H9 (cell line): ENCODE measurements at regions not wholly inside any gene's neighbourhood (a gene's known extent, or its start where the extent isn't known, plus 50 kb on each side); places are given as distances from the start of the nearest gene placed in this dataset.

Source experiments
- DNase-seq: peaks from one replicate; pipeline ENCODE4 v3.0.0-alpha.2; 2017
- H2AFZ ChIP-seq: one replicate; pipeline ENCODE4 v1.6.1; 2013; ENCODE audit warnings: mild to moderate bottlenecking, low read length, control low read depth, moderate library complexity
- H2AK5ac ChIP-seq: 2 replicates; pipeline ENCODE4 v1.6.1; 2013; ENCODE audit warnings: low read length, control low read depth, mixed read lengths; ENCODE audit not compliant: insufficient read length
- H2BK120ac ChIP-seq: one replicate; pipeline ENCODE4 v1.6.1; 2013; ENCODE audit warnings: low read depth, mild to moderate bottlenecking, low read length, control low read depth, inconsistent platforms; ENCODE audit not compliant: poor library complexity, severe bottlenecking
- H2BK12ac ChIP-seq: 2 replicates; pipeline ENCODE4 v1.6.1; 2013; ENCODE audit warnings: low read length, control low read depth, mixed read lengths, low read depth; ENCODE audit not compliant: insufficient read length
- H2BK15ac ChIP-seq: 2 replicates; pipeline ENCODE4 v1.6.1; 2013; ENCODE audit warnings: low read depth, low read length, control low read depth
- H2BK20ac ChIP-seq: one replicate; pipeline ENCODE4 v1.6.1; 2013; ENCODE audit warnings: low read depth, mild to moderate bottlenecking, low read length, control low read depth, inconsistent platforms; ENCODE audit not compliant: poor library complexity, severe bottlenecking
- H2BK5ac ChIP-seq: 2 replicates; pipeline ENCODE4 v1.6.1; 2013; ENCODE audit warnings: low read length, control low read depth, mixed read lengths; ENCODE audit not compliant: insufficient read length
- H3K14ac ChIP-seq: 2 replicates; pipeline ENCODE4 v1.6.1; 2013; ENCODE audit warnings: low read length, control low read depth; ENCODE audit not compliant: insufficient read depth
- H3K18ac ChIP-seq: 2 replicates; pipeline ENCODE4 v1.6.1; 2013; ENCODE audit warnings: low read depth, mild to moderate bottlenecking, mixed read lengths, low read length, control low read depth; ENCODE audit not compliant: insufficient read length
- H3K23ac ChIP-seq: 2 replicates; pipeline ENCODE4 v1.6.1; 2013; ENCODE audit warnings: low read length, control low read depth, mixed read lengths, low read depth; ENCODE audit not compliant: insufficient read length
- H3K23me2 ChIP-seq: 2 replicates; pipeline ENCODE4 v1.6.1; 2013; ENCODE audit warnings: low read depth, mild to moderate bottlenecking, mixed read lengths, low read length, control low read depth; ENCODE audit not compliant: insufficient read length, poor library complexity, severe bottlenecking
- H3K27ac ChIP-seq: 2 replicates; pipeline ENCODE4 v1.5.1; 2013; ENCODE audit warnings: low read length, control low read depth, mixed read lengths, low read depth; ENCODE audit not compliant: insufficient read length
- H3K27me3 ChIP-seq: 2 replicates; pipeline ENCODE4 v1.6.1; 2013; ENCODE audit warnings: low read length, control low read depth, inconsistent platforms; ENCODE audit not compliant: insufficient read depth
- H3K4ac ChIP-seq: 2 replicates; pipeline ENCODE4 v1.6.1; 2013; ENCODE audit warnings: low read depth, mild to moderate bottlenecking, control low read depth, inconsistent platforms, low read length, moderate library complexity
- H3K4me1 ChIP-seq: 2 replicates; pipeline ENCODE4 v1.6.1; 2013; ENCODE audit warnings: low read length, control low read depth, inconsistent platforms; ENCODE audit not compliant: insufficient read depth
- H3K4me2 ChIP-seq: 2 replicates; pipeline ENCODE4 v1.6.1; 2013; ENCODE audit warnings: low read length, control low read depth, mixed read lengths; ENCODE audit not compliant: insufficient read length, insufficient read depth
- H3K56ac ChIP-seq: 2 replicates; pipeline ENCODE4 v1.6.1; 2013; ENCODE audit warnings: low read depth, mild to moderate bottlenecking, mixed read lengths, low read length, control low read depth; ENCODE audit not compliant: insufficient read length
- H3K79me1 ChIP-seq: 2 replicates; pipeline ENCODE4 v1.6.1; 2013; ENCODE audit warnings: low read depth, mild to moderate bottlenecking, moderate library complexity, low read length, control low read depth, inconsistent platforms; ENCODE audit not compliant: insufficient read depth, poor library complexity, severe bottlenecking
- H3K79me2 ChIP-seq: 2 replicates; pipeline ENCODE4 v1.6.1; 2013; ENCODE audit warnings: low read length, control low read depth, inconsistent platforms; ENCODE audit not compliant: insufficient read depth
- H3K9ac ChIP-seq: 2 replicates; pipeline ENCODE4 v1.6.1; 2013; ENCODE audit warnings: low read length, control low read depth, mixed read lengths; ENCODE audit not compliant: insufficient read length; ENCODE audit errors: extremely low read depth
- H3K9me3 ChIP-seq: one replicate; pipeline ENCODE4 v1.6.1; 2013; ENCODE audit warnings: low read depth, low read length, inconsistent platforms; ENCODE audit not compliant: control insufficient read depth
- H3T11ph ChIP-seq: one replicate; pipeline ENCODE4 v1.6.1; 2013; ENCODE audit warnings: mild to moderate bottlenecking, low read length, control low read depth, inconsistent platforms
- H4K20me1 ChIP-seq: one replicate; pipeline ENCODE4 v1.6.1; 2013; ENCODE audit not compliant: control insufficient read depth, insufficient read length, insufficient read depth
- H4K5ac ChIP-seq: 2 replicates; pipeline ENCODE4 v1.6.1; 2013; ENCODE audit warnings: low read depth, mild to moderate bottlenecking, mixed read lengths, low read length, control low read depth; ENCODE audit not compliant: insufficient read length
- H4K8ac ChIP-seq: replicated peaks from 2 replicates; pipeline ENCODE4 v1.6.1; 2013; ENCODE audit warnings: low read length, control low read depth, mixed read lengths, low read depth; ENCODE audit not compliant: insufficient read length
- H4K91ac ChIP-seq: 2 replicates; pipeline ENCODE4 v1.6.1; 2013; ENCODE audit warnings: low read depth, mild to moderate bottlenecking, moderate library complexity, mixed read lengths, low read length, control low read depth; ENCODE audit not compliant: insufficient read length
- H3K27ac Mint-ChIP-seq, 3 experiments: 2 replicates in 2 of 3; 3 replicates in 1 of 3; pipeline ENCODE4 v1.8.0; 2020 to 2021; ENCODE audit warnings: mixed read lengths in 3 of 3, mild to moderate bottlenecking in 1 of 3, moderate library complexity in 1 of 3
- H3K27me3 Mint-ChIP-seq: 2 replicates; pipeline ENCODE4 v1.8.0; 2021; ENCODE audit warnings: low read depth, mild to moderate bottlenecking, moderate library complexity, mixed read lengths
- H3K36me3 Mint-ChIP-seq, 3 experiments: 2 replicates in 2 of 3; 3 replicates in 1 of 3; pipeline ENCODE4 v1.8.0; 2020 to 2021; ENCODE audit warnings: low read depth in 3 of 3, mixed read lengths in 3 of 3; ENCODE audit not compliant: insufficient read depth in 1 of 3
- H3K4me1 Mint-ChIP-seq, 2 experiments: 2 replicates each; pipeline ENCODE4 v1.8.0; 2020; ENCODE audit warnings: mixed read lengths in 2 of 2
- H3K4me3 Mint-ChIP-seq, 2 experiments: 2 replicates in 1 of 2; 3 replicates in 1 of 2; pipeline ENCODE4 v1.8.0; 2020 to 2021; ENCODE audit warnings: mild to moderate bottlenecking in 2 of 2, mixed read lengths in 2 of 2, moderate library complexity in 1 of 2
- H3K9me3 Mint-ChIP-seq, 2 experiments: 2 replicates in 1 of 2; 3 replicates in 1 of 2; pipeline ENCODE4 v1.8.0; 2020; ENCODE audit warnings: mild to moderate bottlenecking in 2 of 2, mixed read lengths in 2 of 2, moderate library complexity in 1 of 2
- WGBS: extraction: QIAGEN DNeasy Blood & Tissue Kit; methylation state at CpG from one replicate; pipeline ENCODE4 v1.1.7; 2013; ENCODE audit warnings: missing lambda C conversion rate, low lambda C conversion rate, mixed read lengths; ENCODE audit not compliant: insufficient read length; ENCODE audit errors: extremely low coverage; 5-methylcytosine and 5-hydroxymethylcytosine counted together
- TF ChIP-seq, protein P1 (sequence below): fragments of 200-600 bp; sonication (generic); conservative IDR thresholded peaks from 3 replicates; pipeline ENCODE4 v1.8.0; 2021; ENCODE audit warnings: antibody characterized with exemption, mild to moderate bottlenecking

GRCh38 chr10:57741751-57742150 is 525.9 kb downstream of the IPMK start:
- no peak overlapping the region for H3K23ac ChIP-seq
- H3K27ac Mint-ChIP-seq, result no peak overlapping the region

More at GRCh38 chr10:57741751-57742150, 525.9 kb downstream of the IPMK start:
- Histone ChIP-seq H3K56ac (no peak overlapping the region), H3K79me1 (no peaks in the 10 kb centered on the region), H2AFZ (no peak overlapping the region), H4K91ac (no peak overlapping the region), H3K79me2 (no peaks in the 10 kb centered on the region), H2BK15ac (no peak overlapping the region), H3K14ac (no peak overlapping the region), H3K18ac (no peak overlapping the region), H3K4me2 (no peak overlapping the region), H2BK5ac (no peak overlapping the region), H3T11ph (no peak overlapping the region), H3K4me1 (no peaks in the 10 kb centered on the region), H3K4ac (no peak overlapping the region), H2BK12ac (no peak overlapping the region), H3K9ac (no peak overlapping the region), H4K20me1 (no peaks in the 10 kb centered on the region), H2AK5ac (no peak overlapping the region), H3K27ac (no peak overlapping the region), H3K9me3 (no peaks in the 10 kb centered on the region), H2BK20ac (no peak overlapping the region), H2BK120ac (no peak overlapping the region), H4K8ac (no peak overlapping the region), H3K23me2 (no peaks in the 10 kb centered on the region), H3K27me3 (no peaks in the 10 kb centered on the region), H4K5ac (no peak overlapping the region)
- Mint-ChIP-seq H3K27me3 (no peaks in the 10 kb centered on the region), H3K4me3 (no peak overlapping the region), H3K9me3 (no peaks in the 10 kb centered on the region; a peak in 1 of 5 replicates), H3K4me1 (peaks cover 8 to 9% of the 10 kb centered on the region in 2 experiments; a peak in 3 of 4 replicates), H3K36me3 (no peaks in the 10 kb centered on the region)
- WGBS, result no CpG with 5 or more reads among the region's 3 CpGs
- TF ChIP-seq, protein P1, sequence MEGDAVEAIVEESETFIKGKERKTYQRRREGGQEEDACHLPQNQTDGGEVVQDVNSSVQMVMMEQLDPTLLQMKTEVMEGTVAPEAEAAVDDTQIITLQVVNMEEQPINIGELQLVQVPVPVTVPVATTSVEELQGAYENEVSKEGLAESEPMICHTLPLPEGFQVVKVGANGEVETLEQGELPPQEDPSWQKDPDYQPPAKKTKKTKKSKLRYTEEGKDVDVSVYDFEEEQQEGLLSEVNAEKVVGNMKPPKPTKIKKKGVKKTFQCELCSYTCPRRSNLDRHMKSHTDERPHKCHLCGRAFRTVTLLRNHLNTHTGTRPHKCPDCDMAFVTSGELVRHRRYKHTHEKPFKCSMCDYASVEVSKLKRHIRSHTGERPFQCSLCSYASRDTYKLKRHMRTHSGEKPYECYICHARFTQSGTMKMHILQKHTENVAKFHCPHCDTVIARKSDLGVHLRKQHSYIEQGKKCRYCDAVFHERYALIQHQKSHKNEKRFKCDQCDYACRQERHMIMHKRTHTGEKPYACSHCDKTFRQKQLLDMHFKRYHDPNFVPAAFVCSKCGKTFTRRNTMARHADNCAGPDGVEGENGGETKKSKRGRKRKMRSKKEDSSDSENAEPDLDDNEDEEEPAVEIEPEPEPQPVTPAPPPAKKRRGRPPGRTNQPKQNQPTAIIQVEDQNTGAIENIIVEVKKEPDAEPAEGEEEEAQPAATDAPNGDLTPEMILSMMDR, result no peak
- no peak for DNase-seq
